Heart left ventricle (tissue), 13 donors: ENCODE measurements at regions not wholly inside any gene's neighbourhood (a gene's known extent, or its start where the extent isn't known, plus 50 kb on each side); places are given as distances from the start of the nearest gene placed in this dataset.

Experiments
- POLR2A ChIP-seq, 2 donors: fragments of 450-650 bp; IDR thresholded peaks; one replicate each; pipeline ENCODE4 v1.6.1; 2017; ENCODE audit warnings: antibody characterized with exemption in 2 of 2, mild to moderate bottlenecking in 2 of 2, moderate library complexity in 2 of 2
- TF ChIP-seq, protein P1 (sequence below), 12 donors: fragments of 200-600 bp; sonication (generic) in 4 of 12; IDR thresholded peaks; one replicate each; pipeline versions ENCODE4 v1.5.0 to v1.8.0; 2018 to 2022; ENCODE audit warnings: antibody characterized with exemption in 12 of 12, mild to moderate bottlenecking in 5 of 12
- donor health status: ischemic (EF 13 %, LVEDD 7.1; RV severe dilation, severe dysfunction).
- donor health status: DM: no; HTN: yes; CAD: no.
- donor health status: DM: no; HTN: no; CAD: no.
- donor health status: ischemic (EF 25% LVEDD 6.9; RV normal size, moderate dysfunction).
- donor health status: ischemic (EF 25% LVEDD 5.7; RV mildly dilated, moderate dysfunction).
- donor health status: ischemic (EF 35%, LVEDD 5.7; RV mildly dilated, moderate dysfunction).
- donor health status: nonischemic (EF 11% LVEDD 7.7; RV severe dilation, severe dysfunction).
- donor health status: DM: yes; HTN: yes; CAD: no.
- donor health status: PGD.
- donor health status: ischemic (EF 29% LVEDD 5.4; RV normal size, mild dysfunction).
- donor health status: nonischemic (EF 23%, LVEDD 6.1; RV moderate dilation, normal function).

DNA sequence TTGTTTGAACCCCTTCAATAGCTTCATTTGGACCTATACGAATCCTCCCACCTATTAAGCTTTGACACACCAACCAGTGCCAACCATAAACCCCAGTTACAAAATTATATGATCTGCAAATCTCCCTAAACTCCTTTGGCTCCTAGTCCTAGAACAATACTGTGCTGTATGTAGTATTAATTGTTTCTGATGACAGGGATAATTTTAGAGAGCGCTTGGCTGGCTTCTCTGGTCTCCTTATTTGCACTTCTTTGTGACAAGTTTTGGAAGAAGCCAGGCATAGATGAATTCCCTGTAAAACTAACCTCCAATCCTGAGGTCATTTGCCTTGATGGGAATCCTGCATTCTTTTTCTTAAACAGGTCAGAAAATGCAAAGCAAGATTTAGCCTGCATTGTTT is 433.0 kb downstream of the PPARGC1A start:
- TF ChIP-seq, protein P1, sequence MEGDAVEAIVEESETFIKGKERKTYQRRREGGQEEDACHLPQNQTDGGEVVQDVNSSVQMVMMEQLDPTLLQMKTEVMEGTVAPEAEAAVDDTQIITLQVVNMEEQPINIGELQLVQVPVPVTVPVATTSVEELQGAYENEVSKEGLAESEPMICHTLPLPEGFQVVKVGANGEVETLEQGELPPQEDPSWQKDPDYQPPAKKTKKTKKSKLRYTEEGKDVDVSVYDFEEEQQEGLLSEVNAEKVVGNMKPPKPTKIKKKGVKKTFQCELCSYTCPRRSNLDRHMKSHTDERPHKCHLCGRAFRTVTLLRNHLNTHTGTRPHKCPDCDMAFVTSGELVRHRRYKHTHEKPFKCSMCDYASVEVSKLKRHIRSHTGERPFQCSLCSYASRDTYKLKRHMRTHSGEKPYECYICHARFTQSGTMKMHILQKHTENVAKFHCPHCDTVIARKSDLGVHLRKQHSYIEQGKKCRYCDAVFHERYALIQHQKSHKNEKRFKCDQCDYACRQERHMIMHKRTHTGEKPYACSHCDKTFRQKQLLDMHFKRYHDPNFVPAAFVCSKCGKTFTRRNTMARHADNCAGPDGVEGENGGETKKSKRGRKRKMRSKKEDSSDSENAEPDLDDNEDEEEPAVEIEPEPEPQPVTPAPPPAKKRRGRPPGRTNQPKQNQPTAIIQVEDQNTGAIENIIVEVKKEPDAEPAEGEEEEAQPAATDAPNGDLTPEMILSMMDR (IDR thresholded peaks at IDR 0.05), result no peak
- TF ChIP-seq POLR2A (IDR thresholded peaks at IDR 0.05), result no peak
